NCI-H2081 (cell line): ENCODE measurements at regions not wholly inside any gene's neighbourhood (a gene's known extent, or its start where the extent isn't known, plus 50 kb on each side); places are given as distances from the start of the nearest gene placed in this dataset.
"Not testable (repeated sequence)": the region's sequence is repeated elsewhere in the genome, so short reads cannot be mapped to it uniquely, and the experiment has no call there.

Experiments used
- DNase-seq, 2 experiments: peaks; one replicate each; lab custom pipeline; 2025; lab: John Stamatoyannopoulos, UW

- DNase-seq: no peak
Measured at GRCh38 chr18:43341014-43341413, 63.7 kb upstream of the SYT4 start.

- no peak for DNase-seq
Measured at GRCh38 chr18:43350176-43350575, 72.9 kb upstream of the SYT4 start.

- DNase-seq: no peak
Measured at GRCh38 chr18:43364535-43364934, 87.2 kb upstream of the SYT4 start.

- DNase-seq: no peak
Measured at GRCh38 chr18:43367895-43368294, 90.6 kb upstream of the SYT4 start.

- DNase-seq: not testable (repeated sequence)
Measured at GRCh38 chr18:43369311-43369710, 92.0 kb upstream of the SYT4 start.

GRCh38 chr18:43372773-43373172, 95.5 kb upstream of the SYT4 start:
- DNase-seq: no peak

- DNase-seq: no peak
Measured at GRCh38 chr18:43380104-43380672, 102.9 kb upstream of the SYT4 start.

GRCh38 chr18:43382641-43383403, 105.5 kb upstream of the SYT4 start:
- no peak for DNase-seq

- DNase-seq: no peak
Measured at GRCh38 chr18:43389163-43389562, 111.9 kb upstream of the SYT4 start.

GRCh38 chr18:43392168-43392567, 114.9 kb upstream of the SYT4 start:
- no peak for DNase-seq

GRCh38 chr18:43393174-43393573, 115.9 kb upstream of the SYT4 start:
- DNase-seq: no peak

- DNase-seq: peak; percentile 12 to 47
Measured at GRCh38 chr18:43396266-43396665, 119.0 kb upstream of the SYT4 start.

GRCh38 chr18:43398601-43399000, 121.3 kb upstream of the SYT4 start:
- no peak for DNase-seq

GRCh38 chr18:43405097-43405496, 127.8 kb upstream of the SYT4 start:
- DNase-seq: no peak

GRCh38 chr18:43414006-43414405, 136.7 kb upstream of the SYT4 start:
- DNase-seq: no peak

GRCh38 chr18:43420091-43420490, 142.8 kb upstream of the SYT4 start:
- no peak for DNase-seq

GRCh38 chr18:43420950-43421349, 143.7 kb upstream of the SYT4 start:
- peak in 1 of 2 experiments; percentile 8 for DNase-seq

GRCh38 chr18:43422518-43422917, 145.2 kb upstream of the SYT4 start:
- DNase-seq: peak; percentile 12 to 55

GRCh38 chr18:43435851-43436250, 158.6 kb upstream of the SYT4 start:
- DNase-seq: no peak

- no peak for DNase-seq
Measured at GRCh38 chr18:43442131-43442530, 164.8 kb upstream of the SYT4 start.

GRCh38 chr18:43442571-43442970, 165.3 kb upstream of the SYT4 start:
- DNase-seq: no peak

- DNase-seq: no peak
Measured at GRCh38 chr18:43465483-43465882, 188.2 kb upstream of the SYT4 start.

- no peak for DNase-seq
Measured at GRCh38 chr18:43471873-43472272, 194.6 kb upstream of the SYT4 start.

GRCh38 chr18:43481069-43481468, 203.8 kb upstream of the SYT4 start:
- no peak for DNase-seq
